Thyroid gland (tissue), 4 donors: ENCODE measurements at regions not wholly inside any gene's neighbourhood (a gene's known extent, or its start where the extent isn't known, plus 50 kb on each side); places are given as distances from the start of the nearest gene placed in this dataset.

Experiments
- CTCF ChIP-seq, 6 experiments: fragments of 200-600 bp in 3 of 6; fragments of 450-650 bp in 3 of 6; sonication (generic) in 3 of 6; IDR thresholded peaks; one replicate each; pipeline ENCODE4 v1.5.1; 2016 to 2019; ENCODE audit warnings: antibody characterized with exemption in 6 of 6, mild to moderate bottlenecking in 2 of 6, inconsistent platforms in 1 of 6, moderate library complexity in 1 of 6
- POLR2A ChIP-seq, 2 donors: fragments of 450-650 bp; IDR thresholded peaks; one replicate each; pipeline ENCODE4 v1.6.1; 2017; ENCODE audit warnings: antibody characterized with exemption in 2 of 2, mild to moderate bottlenecking in 2 of 2, moderate library complexity in 1 of 2

GRCh38 chr4:12446256-12446655 is 1017.6 kb upstream of the HS3ST1 start:
- TF ChIP-seq CTCF (IDR thresholded peaks at IDR 0.05) (no peak), POLR2A (IDR thresholded peaks at IDR 0.05) (no peak)
